Neural cell (in vitro differentiated cells): ENCODE measurements at regions not wholly inside any gene's neighbourhood (a gene's known extent, or its start where the extent isn't known, plus 50 kb on each side); places are given as distances from the start of the nearest gene placed in this dataset.

Experiments used
- H2AFZ ChIP-seq: fragments of 200-600, 300-800 bp; sonication (generic), shearing (Covaris generic); 2 replicates; pipeline ENCODE4 v1.6.0; 2014; ENCODE audit warnings: low read depth, mild to moderate bottlenecking, antibody characterized with exemption, low read length, moderate library complexity
- H3F3A ChIP-seq: fragments of 200-600 bp; shearing (Covaris generic); 2 replicates; pipeline ENCODE4 v1.6.1; 2016; ENCODE audit warnings: mild to moderate bottlenecking, moderate library complexity, mixed read lengths, antibody characterized with exemption, low read length; ENCODE audit not compliant: insufficient read depth, poor library complexity, severe bottlenecking
- H3K27ac ChIP-seq: fragments of 200-600, 300-800 bp; sonication (generic), shearing (Covaris generic); 2 replicates; pipeline ENCODE4 v1.5.1; 2014; ENCODE audit warnings: mild to moderate bottlenecking, low read length, moderate library complexity
- H3K27me3 ChIP-seq: fragments of 300-800, 200-600 bp; sonication (generic), shearing (Covaris generic); 2 replicates; pipeline ENCODE4 v1.6.0; 2014; ENCODE audit warnings: mild to moderate bottlenecking, low read depth, low read length, moderate library complexity; ENCODE audit not compliant: insufficient read depth
- H3K36me3 ChIP-seq: fragments of 300-800, 200-600 bp; sonication (generic), shearing (Covaris generic); 2 replicates; pipeline ENCODE4 v1.5.1; 2014; ENCODE audit warnings: mild to moderate bottlenecking, antibody characterized with exemption, low read length, moderate library complexity; ENCODE audit not compliant: insufficient read depth
- H3K4me2 ChIP-seq: fragments of 300-800, 200-600 bp; sonication (generic), shearing (Covaris generic); 2 replicates; pipeline ENCODE4 v1.6.0; 2014; ENCODE audit warnings: mild to moderate bottlenecking, low read length
- H3K4me3 ChIP-seq: fragments of 300-800, 200-600 bp; sonication (generic), shearing (Covaris generic); 2 replicates; pipeline ENCODE4 v1.5.1; 2014; ENCODE audit warnings: mild to moderate bottlenecking, low read length, moderate library complexity
- H3K79me2 ChIP-seq: fragments of 200-600 bp; shearing (Covaris generic); replicated peaks from 2 replicates; pipeline ENCODE4 v1.6.0; 2014; ENCODE audit warnings: mild to moderate bottlenecking, low read length, moderate library complexity; ENCODE audit not compliant: insufficient read depth
- H3K9ac ChIP-seq: fragments of 300-800, 200-600 bp; sonication (generic), shearing (Covaris generic); 2 replicates; pipeline ENCODE4 v1.6.1; 2016; ENCODE audit warnings: mild to moderate bottlenecking, low read length, mixed read lengths
- H3K9me2 ChIP-seq: fragments of 200-600 bp; shearing (Covaris generic); 2 replicates; pipeline ENCODE4 v1.6.1; 2016; ENCODE audit warnings: mild to moderate bottlenecking, low read length, mixed read lengths; ENCODE audit not compliant: insufficient read depth
- H3K9me3 ChIP-seq: fragments of 200-600, 300-800 bp; sonication (generic), shearing (Covaris generic); 2 replicates; pipeline ENCODE4 v1.6.1; 2016; ENCODE audit warnings: mild to moderate bottlenecking, mixed run types, low read length, moderate library complexity, mixed read lengths
- H4K20me1 ChIP-seq: fragments of 200-600 bp; shearing (Covaris generic); 2 replicates; pipeline ENCODE4 v1.6.1; 2016; ENCODE audit warnings: mild to moderate bottlenecking, mixed run types; ENCODE audit not compliant: insufficient read depth
- CTCF ChIP-seq: fragments of 450-650 bp; IDR thresholded peaks from 2 replicates; pipeline ENCODE4 v1.5.1; 2014; ENCODE audit warnings: antibody characterized with exemption, mild to moderate bottlenecking, moderate library complexity; ENCODE audit not compliant: poor library complexity, severe bottlenecking
- EP300 ChIP-seq: fragments of 450-650 bp; conservative IDR thresholded peaks from 2 replicates; pipeline ENCODE4 v1.6.1; 2014; ENCODE audit warnings: antibody characterized with exemption, mild to moderate bottlenecking, moderate library complexity; ENCODE audit not compliant: poor library complexity, severe bottlenecking
- EZH2 ChIP-seq: fragments of 200-600, 300-800 bp; shearing (Covaris generic), sonication (generic); IDR thresholded peaks from 2 replicates; pipeline ENCODE4 v1.6.1; 2014; ENCODE audit warnings: antibody characterized with exemption, low read length, borderline replicate concordance, mild to moderate bottlenecking; ENCODE audit not compliant: insufficient read depth, poor library complexity, severe bottlenecking
- MXI1 ChIP-seq: fragments of 450-650 bp; conservative IDR thresholded peaks from 2 replicates; pipeline ENCODE4 v1.6.1; 2014; ENCODE audit warnings: antibody characterized with exemption, mild to moderate bottlenecking; ENCODE audit not compliant: poor library complexity, severe bottlenecking
- POLR2AphosphoS5 ChIP-seq: IDR thresholded peaks from 2 replicates; pipeline ENCODE4 v1.6.1; 2012
- RAD21 ChIP-seq: fragments of 450-650 bp; conservative IDR thresholded peaks from 2 replicates; pipeline ENCODE4 v1.6.1; 2014; ENCODE audit warnings: antibody characterized with exemption, mild to moderate bottlenecking, moderate library complexity
- SMC3 ChIP-seq: fragments of 450-650 bp; conservative IDR thresholded peaks from 2 replicates; pipeline ENCODE4 v1.6.1; 2014; ENCODE audit warnings: antibody characterized with exemption, mild to moderate bottlenecking, moderate library complexity; ENCODE audit not compliant: poor library complexity
- TAF1 ChIP-seq: IDR thresholded peaks from 2 replicates; pipeline ENCODE4 v1.6.1; 2012; ENCODE audit warnings: low read depth
- TF ChIP-seq, protein P1 (sequence below): IDR thresholded peaks from 2 replicates; pipeline ENCODE4 v1.6.1; 2012; ENCODE audit warnings: borderline replicate concordance

- Histone ChIP-seq H3K4me3 (no peak overlapping the region), H3K4me2 (no peak overlapping the region), H3K36me3 (no peaks in the 10 kb centered on the region), H3K27me3 (no peaks in the 10 kb centered on the region), H4K20me1 (no peaks in the 10 kb centered on the region), H3F3A (no peaks in the 10 kb centered on the region), H3K27ac (no peak overlapping the region), H2AFZ (no peak overlapping the region), H3K9ac (no peak overlapping the region), H3K79me2 (no peaks in the 10 kb centered on the region), H3K9me2 (no peaks in the 10 kb centered on the region), H3K9me3 (no peaks in the 10 kb centered on the region)
- TF ChIP-seq SMC3, result no peak
- no peak for TF ChIP-seq CTCF
These were observed 128.9 kb upstream of the PRSS1 start for GRCh38 chr7:142620402-142620801.

GRCh38 chr7:142618655-142619351 is 130.5 kb upstream of the PRSS1 start:
- Histone ChIP-seq H3K27ac (no peak overlapping the region), H3K4me2 (no peak overlapping the region), H3K79me2 (no peaks in the 10 kb centered on the region), H2AFZ (no peak overlapping the region), H3K9me2 (no peaks in the 10 kb centered on the region), H3K4me3 (no peak overlapping the region), H3K9ac (no peak overlapping the region), H3F3A (no peaks in the 10 kb centered on the region), H3K36me3 (no peaks in the 10 kb centered on the region), H3K27me3 (no peaks in the 10 kb centered on the region), H3K9me3 (no peaks in the 10 kb centered on the region), H4K20me1 (no peaks in the 10 kb centered on the region)
- no peak for TF ChIP-seq EP300
- no peak for TF ChIP-seq TAF1
- no peak for TF ChIP-seq RAD21
- TF ChIP-seq, protein P1, sequence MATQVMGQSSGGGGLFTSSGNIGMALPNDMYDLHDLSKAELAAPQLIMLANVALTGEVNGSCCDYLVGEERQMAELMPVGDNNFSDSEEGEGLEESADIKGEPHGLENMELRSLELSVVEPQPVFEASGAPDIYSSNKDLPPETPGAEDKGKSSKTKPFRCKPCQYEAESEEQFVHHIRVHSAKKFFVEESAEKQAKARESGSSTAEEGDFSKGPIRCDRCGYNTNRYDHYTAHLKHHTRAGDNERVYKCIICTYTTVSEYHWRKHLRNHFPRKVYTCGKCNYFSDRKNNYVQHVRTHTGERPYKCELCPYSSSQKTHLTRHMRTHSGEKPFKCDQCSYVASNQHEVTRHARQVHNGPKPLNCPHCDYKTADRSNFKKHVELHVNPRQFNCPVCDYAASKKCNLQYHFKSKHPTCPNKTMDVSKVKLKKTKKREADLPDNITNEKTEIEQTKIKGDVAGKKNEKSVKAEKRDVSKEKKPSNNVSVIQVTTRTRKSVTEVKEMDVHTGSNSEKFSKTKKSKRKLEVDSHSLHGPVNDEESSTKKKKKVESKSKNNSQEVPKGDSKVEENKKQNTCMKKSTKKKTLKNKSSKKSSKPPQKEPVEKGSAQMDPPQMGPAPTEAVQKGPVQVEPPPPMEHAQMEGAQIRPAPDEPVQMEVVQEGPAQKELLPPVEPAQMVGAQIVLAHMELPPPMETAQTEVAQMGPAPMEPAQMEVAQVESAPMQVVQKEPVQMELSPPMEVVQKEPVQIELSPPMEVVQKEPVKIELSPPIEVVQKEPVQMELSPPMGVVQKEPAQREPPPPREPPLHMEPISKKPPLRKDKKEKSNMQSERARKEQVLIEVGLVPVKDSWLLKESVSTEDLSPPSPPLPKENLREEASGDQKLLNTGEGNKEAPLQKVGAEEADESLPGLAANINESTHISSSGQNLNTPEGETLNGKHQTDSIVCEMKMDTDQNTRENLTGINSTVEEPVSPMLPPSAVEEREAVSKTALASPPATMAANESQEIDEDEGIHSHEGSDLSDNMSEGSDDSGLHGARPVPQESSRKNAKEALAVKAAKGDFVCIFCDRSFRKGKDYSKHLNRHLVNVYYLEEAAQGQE, result no peak
- no peak for TF ChIP-seq CTCF
- TF ChIP-seq SMC3, result no peak
- no peak for TF ChIP-seq POLR2AphosphoS5
- no peak for TF ChIP-seq EZH2
- no peak for TF ChIP-seq MXI1
